HG02938 (cell line): ENCODE measurements at regions not wholly inside any gene's neighbourhood (a gene's known extent, or its start where the extent isn't known, plus 50 kb on each side); places are given as distances from the start of the nearest gene placed in this dataset.

ENCODE experiments used
- ATAC-seq: cut with Tn5 transposase; IDR thresholded peaks from one replicate; pipeline ENCODE4 v1.9.1; 2021; ENCODE audit warnings: mild to moderate bottlenecking, moderate library complexity; ENCODE audit not compliant: unreplicated experiment

- no peak for ATAC-seq
These were observed 234.5 kb downstream of the PAX3 start for GRCh38 chr2:222064286-222064685.

GRCh38 chr2:222058819-222059445 lies 239.9 kb downstream of the PAX3 start:
- no peak for ATAC-seq

GRCh38 chr2:222057347-222058073 lies 241.3 kb downstream of the PAX3 start:
- ATAC-seq, result no peak

- ATAC-seq, result no peak
These were observed 243.5 kb downstream of the PAX3 start for GRCh38 chr2:222055328-222055727.

- no peak for ATAC-seq
These were observed 244.0 kb downstream of the PAX3 start for GRCh38 chr2:222054813-222055212.

- peak; percentile 75 for ATAC-seq
These were observed 245.8 kb downstream of the PAX3 start for GRCh38 chr2:222052934-222053367.

GRCh38 chr2:222050981-222051380 lies 247.8 kb downstream of the PAX3 start:
- no peak for ATAC-seq

GRCh38 chr2:222049946-222050345 lies 248.9 kb downstream of the PAX3 start:
- ATAC-seq, result no peak

GRCh38 chr2:222043897-222044296 lies 254.9 kb downstream of the PAX3 start:
- no peak for ATAC-seq

- ATAC-seq, result no peak
These were observed 256.1 kb downstream of the PAX3 start for GRCh38 chr2:222042666-222043065.

GRCh38 chr2:222040333-222040732 lies 258.5 kb downstream of the PAX3 start:
- ATAC-seq, result no peak

- ATAC-seq, result no peak
These were observed 259.0 kb downstream of the PAX3 start for GRCh38 chr2:222039821-222040220.

GRCh38 chr2:222038067-222038802 lies 260.6 kb downstream of the PAX3 start:
- ATAC-seq, result no peak

- no peak for ATAC-seq
These were observed 261.6 kb downstream of the PAX3 start for GRCh38 chr2:222037211-222037610.

GRCh38 chr2:222034058-222034457 lies 264.7 kb downstream of the PAX3 start:
- no peak for ATAC-seq

GRCh38 chr2:222033541-222033940 lies 265.3 kb downstream of the PAX3 start:
- ATAC-seq, result no peak

- ATAC-seq, result no peak
These were observed 272.9 kb downstream of the PAX3 start for GRCh38 chr2:222025881-222026271.

GRCh38 chr2:222024932-222025880 lies 273.6 kb downstream of the PAX3 start:
- ATAC-seq, result no peak

- no peak for ATAC-seq
These were observed 281.4 kb downstream of the PAX3 start for GRCh38 chr2:222017252-222017850.

- no peak for ATAC-seq
These were observed 284.9 kb downstream of the PAX3 start for GRCh38 chr2:222013889-222014288.
